GM23338 (cell line): ENCODE measurements at regions not wholly inside any gene's neighbourhood (a gene's known extent, or its start where the extent isn't known, plus 50 kb on each side); places are given as distances from the start of the nearest gene placed in this dataset.

Source experiments
- CREB1 ChIP-seq: fragments of 250-450 bp; sonication (Bioruptor Pico); IDR thresholded peaks from 2 replicates; pipeline ENCODE4 v1.5.0; 2020; ENCODE audit warnings: low read depth, mild to moderate bottlenecking, moderate library complexity
- CTCF ChIP-seq, 2 experiments: fragments of 200-600 bp in 1 of 2; sonication (generic) in 1 of 2; conservative IDR thresholded peaks; 2 replicates each; pipeline versions ENCODE4 v1.5.1 to v1.6.1; 2016 to 2017; ENCODE audit warnings: antibody characterized with exemption in 2 of 2, low read depth in 2 of 2, mild to moderate bottlenecking in 2 of 2, moderate library complexity in 1 of 2
- EZH2 ChIP-seq: fragments of 200-600 bp; sonication (generic); IDR thresholded peaks from one replicate; pipeline ENCODE4 v1.8.0; 2017; ENCODE audit warnings: antibody characterized with exemption, mild to moderate bottlenecking, low read depth; ENCODE audit not compliant: unreplicated experiment
- NANOG ChIP-seq: IDR thresholded peaks from 2 replicates; pipeline ENCODE4 v1.6.1; 2016; ENCODE audit warnings: antibody characterized with exemption, borderline replicate concordance
- POLR2AphosphoS5 ChIP-seq: IDR thresholded peaks from 2 replicates; pipeline ENCODE4 v1.6.1; 2016; ENCODE audit warnings: antibody characterized with exemption, low read depth
- REST ChIP-seq: IDR thresholded peaks from one replicate; pipeline ENCODE4 v1.6.1; 2018; ENCODE audit warnings: antibody characterized with exemption; ENCODE audit not compliant: unreplicated experiment
- ZNF114 ChIP-seq: fragments of 250-450 bp; sonication (Bioruptor Pico); IDR thresholded peaks from 2 replicates; pipeline ENCODE4 v1.5.0; 2020; ENCODE audit warnings: mild to moderate bottlenecking, moderate library complexity
- ZNF462 ChIP-seq: fragments of 250-450 bp; sonication (Bioruptor Pico); IDR thresholded peaks from 2 replicates; pipeline ENCODE4 v1.5.0; 2020; ENCODE audit warnings: mild to moderate bottlenecking, moderate library complexity

GRCh38 chr1:95407131-95407885 is 173.3 kb downstream of the RWDD3 start (continued):
- no peak for TF ChIP-seq ZNF462
- TF ChIP-seq REST = no peak
- TF ChIP-seq CREB1 (CRISPR knock-in tag) = no peak
- TF ChIP-seq CTCF (conservative IDR thresholded peaks at IDR 0.05; ENCODE audit: low read depth in 2 of 2) = no peak
- no peak for TF ChIP-seq NANOG
- TF ChIP-seq POLR2AphosphoS5 = no peak
- no peak for TF ChIP-seq EZH2
- TF ChIP-seq ZNF114 (CRISPR knock-in tag) = no peak
